Brain pericyte (primary cell): ENCODE measurements at regions not wholly inside any gene's neighbourhood (a gene's known extent, or its start where the extent isn't known, plus 50 kb on each side); places are given as distances from the start of the nearest gene placed in this dataset.
"Not testable (repeated sequence)": the region's sequence is repeated elsewhere in the genome, so short reads cannot be mapped to it uniquely, and the experiment has no call there.

Source experiments
- DNase-seq: peaks from one replicate; pipeline ENCODE4 v3.0.0-alpha.2; 2012; ENCODE audit warnings: low read depth, low spot score

- DNase-seq: no peak
Measured at GRCh38 chr12:20040184-20040583, 328.2 kb upstream of the PDE3A start.

- no peak for DNase-seq
Measured at GRCh38 chr12:20040831-20041230, 327.5 kb upstream of the PDE3A start.

GRCh38 chr12:20044351-20044750, 324.0 kb upstream of the PDE3A start:
- DNase-seq: no peak

GRCh38 chr12:20044846-20045245, 323.5 kb upstream of the PDE3A start:
- no peak for DNase-seq

- no peak for DNase-seq
Measured at GRCh38 chr12:20047901-20048300, 320.4 kb upstream of the PDE3A start.

DNA sequence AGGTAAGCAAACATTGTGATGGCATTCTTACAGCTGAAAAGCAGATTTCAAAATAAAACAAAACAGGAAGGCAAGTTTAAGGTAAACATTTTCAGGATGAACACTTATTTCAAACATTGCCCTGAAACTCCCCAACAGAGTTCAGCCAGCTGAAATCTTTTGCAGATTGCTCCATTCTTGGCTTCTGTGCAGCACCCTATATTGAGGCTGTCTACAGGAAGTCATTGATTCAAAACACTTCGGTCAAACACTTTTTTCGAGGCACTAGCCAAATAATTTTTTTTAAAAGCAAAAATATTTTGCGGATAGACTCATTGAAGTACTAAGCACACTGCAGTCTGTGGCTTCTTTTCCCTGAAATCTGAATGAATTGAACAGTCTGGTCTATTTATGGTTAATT, 318.1 kb upstream of the PDE3A start:
- DNase-seq: no peak

- no peak for DNase-seq
Measured at GRCh38 chr12:20053782-20054181, 314.6 kb upstream of the PDE3A start.

DNA sequence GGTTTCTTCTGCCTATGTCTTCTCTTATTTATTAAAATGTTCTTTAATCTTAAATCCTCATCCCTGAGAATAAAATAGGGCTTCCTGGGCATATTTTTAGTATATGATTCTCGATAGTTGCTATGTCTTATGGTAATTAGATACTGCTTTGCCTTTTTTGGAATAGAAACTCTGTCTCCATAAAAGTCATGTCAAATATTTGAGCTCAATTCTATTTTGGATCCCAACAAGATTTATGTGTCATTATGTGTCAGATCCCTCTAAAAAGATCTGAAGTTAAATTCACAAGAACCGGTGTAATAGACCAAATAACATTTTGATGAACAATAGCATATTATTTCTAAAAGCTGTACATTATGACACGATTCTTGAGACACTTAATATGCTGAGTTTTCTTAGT, 312.5 kb upstream of the PDE3A start:
- DNase-seq: no peak

GRCh38 chr12:20057398-20057797, 310.9 kb upstream of the PDE3A start:
- DNase-seq: no peak

- no peak for DNase-seq
Measured at GRCh38 chr12:20063116-20063515, 305.2 kb upstream of the PDE3A start.

GRCh38 chr12:20077618-20078017, 290.7 kb upstream of the PDE3A start:
- DNase-seq: no peak

- no peak for DNase-seq
Measured at GRCh38 chr12:20089077-20089476, 279.3 kb upstream of the PDE3A start.

DNA sequence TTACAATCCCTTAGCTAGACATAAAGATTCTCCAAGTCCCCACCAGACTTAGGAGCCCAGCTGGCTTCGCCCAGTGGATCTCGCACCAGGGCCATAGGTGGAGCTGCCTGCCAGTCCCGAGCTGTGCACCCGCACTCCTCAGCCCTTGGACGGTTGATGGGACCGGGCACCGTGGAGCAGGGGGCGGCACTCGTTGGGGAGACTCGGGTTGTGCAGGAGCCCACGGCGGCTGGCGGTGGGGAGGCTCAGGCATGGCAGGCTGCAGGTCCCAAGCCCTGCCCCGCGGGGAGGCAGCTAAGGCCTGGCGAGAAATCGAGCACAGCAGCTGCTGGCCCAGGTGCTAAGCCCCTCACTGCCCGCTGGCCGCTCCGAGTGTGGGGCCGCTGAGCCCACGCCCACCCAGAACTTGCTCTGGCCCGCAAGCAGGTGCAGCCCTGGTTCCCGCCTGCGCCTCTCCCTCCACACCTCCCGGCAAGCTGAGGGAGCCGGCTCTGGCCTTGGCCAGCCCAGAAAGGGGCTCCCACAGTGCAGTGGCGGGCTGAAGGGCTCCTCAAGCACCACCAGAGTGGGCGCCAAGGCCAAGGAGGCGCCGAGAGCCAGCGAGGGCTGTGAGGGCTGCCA, 275.0 kb upstream of the PDE3A start:
- DNase-seq: not testable (repeated sequence)

- no peak for DNase-seq
Measured at GRCh38 chr12:20096430-20096829, 271.9 kb upstream of the PDE3A start.

DNA sequence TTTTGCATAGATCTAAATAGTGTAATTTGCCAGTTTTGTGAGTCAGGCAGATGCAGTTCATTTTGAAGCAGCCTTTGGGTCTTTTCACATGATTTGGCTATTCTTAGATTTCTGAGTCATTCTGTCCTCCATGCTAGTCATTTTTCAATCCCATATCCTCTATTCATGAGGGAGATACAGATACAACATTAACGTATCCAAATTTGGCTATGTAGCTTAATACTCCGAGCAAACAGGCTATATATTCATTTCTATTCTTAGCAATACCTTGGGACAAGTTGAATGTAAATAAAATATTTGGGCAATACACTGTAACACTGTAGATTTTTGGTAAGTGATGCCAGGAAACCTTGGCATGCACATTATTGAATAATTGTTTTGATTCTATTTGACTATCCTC, 270.7 kb upstream of the PDE3A start:
- peak; percentile 13 for DNase-seq

DNA sequence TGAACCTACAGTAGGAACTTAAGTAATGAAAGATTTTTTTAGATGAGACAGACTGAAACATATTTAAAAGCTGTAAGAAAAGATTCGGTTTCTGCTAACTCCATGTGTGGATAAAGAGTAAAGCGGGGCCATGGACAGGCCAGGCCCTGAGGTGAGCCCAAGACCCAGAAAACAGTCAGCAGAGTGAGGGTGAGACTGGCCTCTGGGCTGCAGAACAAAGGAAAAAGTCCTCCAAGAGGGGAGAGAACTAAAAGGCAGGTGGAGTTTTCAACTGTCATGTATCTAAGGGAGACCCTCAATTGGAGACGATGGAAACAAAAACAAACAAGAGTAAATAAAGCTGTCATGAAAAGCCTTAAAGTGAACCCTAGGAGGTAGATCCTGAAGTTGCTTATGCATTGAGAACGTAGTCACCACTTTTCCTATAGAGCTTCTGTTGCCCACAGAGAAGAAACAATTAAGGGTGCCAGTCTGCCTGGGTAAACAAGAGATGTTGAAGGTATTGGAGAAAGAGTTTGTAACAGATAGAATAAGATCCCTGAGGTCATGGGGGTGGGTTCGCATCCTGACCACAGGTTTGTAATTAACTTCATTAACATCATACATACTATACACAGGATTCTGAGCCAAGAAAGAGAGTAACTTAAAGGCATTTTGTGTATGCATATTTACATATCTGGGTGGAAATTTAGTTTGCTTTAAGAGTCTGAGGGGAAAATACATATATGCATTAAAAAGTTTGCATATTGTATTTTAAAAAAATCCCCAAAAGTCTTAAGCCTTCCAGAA, 268.7 kb upstream of the PDE3A start:
- no peak for DNase-seq

- DNase-seq: no peak
Measured at GRCh38 chr12:20101046-20101445, 267.3 kb upstream of the PDE3A start.

DNA sequence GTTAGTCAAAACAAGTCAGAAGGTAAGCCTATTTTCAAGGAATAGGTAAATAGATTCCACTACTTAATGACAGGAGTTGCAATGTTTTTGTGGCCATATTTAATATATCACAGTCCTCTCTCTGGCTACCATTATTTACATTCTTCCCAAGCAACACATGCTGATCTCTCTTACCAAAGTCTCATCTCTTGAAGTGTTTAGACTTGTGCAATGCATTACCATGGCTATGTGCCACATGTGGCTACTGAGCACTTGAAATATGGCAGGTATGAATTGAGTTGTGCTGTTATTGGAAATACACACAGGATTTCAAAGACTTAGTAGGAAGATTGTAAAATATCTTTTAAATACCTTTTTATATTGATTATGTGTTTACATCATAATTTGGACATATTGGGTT, 262.4 kb upstream of the PDE3A start:
- DNase-seq: no peak

DNA sequence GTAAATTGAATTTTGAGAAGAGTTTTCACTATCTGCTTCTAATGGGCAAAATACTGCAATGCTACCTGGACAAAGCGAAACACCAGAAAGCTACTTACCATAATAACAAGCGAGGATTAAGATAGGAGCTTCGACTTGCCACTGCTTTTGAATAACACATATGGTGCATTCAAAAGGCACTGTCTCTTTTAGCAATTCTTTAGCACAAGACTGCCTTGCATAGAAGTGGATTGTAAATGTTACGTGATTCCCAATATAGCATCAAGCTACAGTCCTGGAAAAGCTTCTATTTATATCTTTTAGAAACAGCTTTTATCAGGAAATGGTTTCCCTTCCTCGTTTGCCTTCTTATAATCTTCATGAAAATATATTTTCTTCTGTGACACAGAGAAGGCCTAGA, 258.7 kb upstream of the PDE3A start:
- no peak for DNase-seq

GRCh38 chr12:20115371-20115770, 253.0 kb upstream of the PDE3A start:
- not testable (repeated sequence) for DNase-seq

DNA sequence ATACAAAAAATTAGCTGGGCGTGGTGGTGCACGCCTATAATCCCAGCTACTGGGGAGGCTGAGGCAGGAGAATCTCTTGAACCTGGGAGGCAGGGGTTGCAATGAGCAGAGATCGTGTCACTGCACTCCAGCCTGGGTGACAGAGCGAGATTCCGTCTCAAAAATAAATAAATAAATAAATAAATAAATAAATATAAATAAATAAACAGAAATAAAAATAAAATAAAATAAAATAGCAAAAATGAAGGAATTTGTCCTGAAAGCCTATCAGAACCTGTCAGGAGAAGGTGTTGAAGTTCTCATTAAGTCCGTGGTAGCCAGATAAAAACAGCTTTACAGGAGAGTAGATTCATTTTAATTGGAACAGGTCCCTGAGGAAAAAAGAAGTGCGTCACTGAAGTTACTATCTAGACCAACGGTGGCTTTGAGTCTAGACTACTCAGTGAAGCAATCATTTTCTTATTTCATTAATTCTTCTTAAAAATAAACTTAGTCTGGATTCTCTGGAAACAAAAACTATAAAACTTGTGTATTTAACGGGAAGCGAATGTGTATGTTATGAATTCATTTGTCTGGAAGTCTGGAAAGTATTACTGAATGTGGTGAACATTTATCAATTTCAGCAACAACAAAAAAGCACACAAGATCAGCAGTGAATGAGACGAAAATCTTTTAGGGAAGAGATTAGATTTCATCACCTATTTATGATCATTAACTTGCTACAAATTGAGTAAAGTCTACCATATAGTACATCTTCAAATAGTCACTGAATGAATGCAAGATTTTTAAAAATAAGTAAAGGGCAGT, 248.5 kb upstream of the PDE3A start:
- DNase-seq: no peak

DNA sequence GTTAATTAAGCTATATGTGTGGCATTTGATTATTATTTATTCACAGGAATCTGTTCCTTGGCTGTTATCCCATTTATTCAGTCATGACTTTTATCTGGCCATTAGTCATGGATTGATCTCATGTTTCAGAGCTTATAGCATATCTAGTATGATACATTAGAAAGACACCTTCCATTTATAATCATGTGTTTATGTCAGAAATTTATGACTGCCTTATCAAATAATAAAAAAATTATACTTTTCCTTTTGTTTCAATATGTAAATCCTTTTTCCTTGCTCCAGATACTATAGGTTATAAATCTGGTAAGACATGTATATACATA, 248.0 kb upstream of the PDE3A start:
- DNase-seq: no peak

GRCh38 chr12:20122274-20122673, 246.1 kb upstream of the PDE3A start:
- no peak for DNase-seq
